SK-N-SH treated with all-trans-retinoic acid at 6 μM for 48 hours (cell line): ENCODE measurements at regions not wholly inside any gene's neighbourhood (a gene's known extent, or its start where the extent isn't known, plus 50 kb on each side); places are given as distances from the start of the nearest gene placed in this dataset.

Experiments used
- BACH2 ChIP-seq: fragments of 250-450 bp; sonication (Bioruptor Pico); IDR thresholded peaks from 2 replicates; pipeline ENCODE4 v1.9.0; 2021; ENCODE audit warnings: mild to moderate bottlenecking, borderline replicate concordance
- CSDC2 ChIP-seq: fragments of 250-450 bp; sonication (Bioruptor Pico); IDR thresholded peaks from 2 replicates; pipeline ENCODE4 v1.5.0; 2020; ENCODE audit warnings: mild to moderate bottlenecking, moderate library complexity
- GLIS3 ChIP-seq: fragments of 250-450 bp; sonication (Bioruptor Pico); IDR thresholded peaks from 2 replicates; pipeline ENCODE4 v1.5.0; 2020; ENCODE audit warnings: mild to moderate bottlenecking, moderate library complexity
- POU6F1 ChIP-seq: fragments of 250-450 bp; sonication (Bioruptor Pico); IDR thresholded peaks from 2 replicates; pipeline ENCODE4 v1.8.0; 2021; ENCODE audit warnings: low read depth, mild to moderate bottlenecking, moderate library complexity, borderline replicate concordance
- PPARA ChIP-seq: fragments of 250-450 bp; sonication (Bioruptor Pico); IDR thresholded peaks from 2 replicates; pipeline ENCODE4 v1.5.0; 2020; ENCODE audit warnings: mild to moderate bottlenecking, borderline replicate concordance
- RARB ChIP-seq: fragments of 250-450 bp; sonication (Bioruptor Pico); IDR thresholded peaks from 2 replicates; pipeline ENCODE4 v1.8.0; 2021; ENCODE audit warnings: mild to moderate bottlenecking, moderate library complexity
- SNAI2 ChIP-seq: fragments of 250-450 bp; sonication (Bioruptor Pico); IDR thresholded peaks from 2 replicates; pipeline ENCODE4 v1.5.0; 2020; ENCODE audit warnings: mild to moderate bottlenecking, moderate library complexity
- ZFP3 ChIP-seq: fragments of 250-450 bp; sonication (Bioruptor Pico); IDR thresholded peaks from 2 replicates; pipeline ENCODE4 v1.5.0; 2020; ENCODE audit warnings: mild to moderate bottlenecking, moderate library complexity
- ZNF565 ChIP-seq: fragments of 450-650 bp; formaldehyde crosslinking; conservative IDR thresholded peaks from 2 replicates; pipeline ENCODE4 v1.5.0; 2020; ENCODE audit warnings: low read depth, mild to moderate bottlenecking, moderate library complexity
- TF ChIP-seq, protein P1 (sequence below): fragments of 250-450 bp; sonication (Bioruptor Pico); IDR thresholded peaks from 2 replicates; pipeline ENCODE4 v1.8.0; 2020; ENCODE audit warnings: mild to moderate bottlenecking, moderate library complexity, borderline replicate concordance
- TF ChIP-seq, protein P2 (sequence below): fragments of 250-450 bp; sonication (Bioruptor Pico); IDR thresholded peaks from 2 replicates; pipeline ENCODE4 v1.5.1; 2021; ENCODE audit warnings: mild to moderate bottlenecking, moderate library complexity
- TF ChIP-seq, protein P3 (sequence below): fragments of 250-450 bp; sonication (Bioruptor Pico); IDR thresholded peaks from 2 replicates; pipeline ENCODE4 v1.5.1; 2020; ENCODE audit warnings: low read depth, mild to moderate bottlenecking, moderate library complexity

DNA sequence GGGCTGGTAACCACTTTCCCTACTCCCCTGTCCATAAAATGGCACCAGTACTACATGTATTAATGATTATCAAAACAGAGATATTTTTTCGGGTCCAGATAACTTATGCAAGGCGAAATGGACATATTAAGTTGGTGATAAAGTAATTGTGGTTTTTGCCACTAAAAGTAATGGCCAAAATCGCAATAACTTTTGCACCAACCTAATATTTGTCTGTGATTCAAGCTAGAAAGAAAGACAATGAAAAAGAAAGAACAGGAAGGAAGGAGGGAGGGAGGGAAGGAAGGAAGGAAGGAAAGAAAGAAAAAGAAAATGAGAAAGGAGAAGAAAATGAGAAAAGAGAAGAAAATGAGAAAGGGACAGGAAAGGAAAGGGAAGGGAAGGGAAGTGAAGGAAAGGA, 922.9 kb downstream of the TBC1D32 start:
- TF ChIP-seq BACH2 (CRISPR knock-in tag) (no peak), ZFP3 (no peak), RARB (CRISPR knock-in tag) (no peak), ZNF565 (CRISPR knock-in tag) (no peak), CSDC2 (no peak), PPARA (no peak), SNAI2 (CRISPR knock-in tag) (no peak), GLIS3 (no peak), POU6F1 (no peak)
- TF ChIP-seq, protein P1, sequence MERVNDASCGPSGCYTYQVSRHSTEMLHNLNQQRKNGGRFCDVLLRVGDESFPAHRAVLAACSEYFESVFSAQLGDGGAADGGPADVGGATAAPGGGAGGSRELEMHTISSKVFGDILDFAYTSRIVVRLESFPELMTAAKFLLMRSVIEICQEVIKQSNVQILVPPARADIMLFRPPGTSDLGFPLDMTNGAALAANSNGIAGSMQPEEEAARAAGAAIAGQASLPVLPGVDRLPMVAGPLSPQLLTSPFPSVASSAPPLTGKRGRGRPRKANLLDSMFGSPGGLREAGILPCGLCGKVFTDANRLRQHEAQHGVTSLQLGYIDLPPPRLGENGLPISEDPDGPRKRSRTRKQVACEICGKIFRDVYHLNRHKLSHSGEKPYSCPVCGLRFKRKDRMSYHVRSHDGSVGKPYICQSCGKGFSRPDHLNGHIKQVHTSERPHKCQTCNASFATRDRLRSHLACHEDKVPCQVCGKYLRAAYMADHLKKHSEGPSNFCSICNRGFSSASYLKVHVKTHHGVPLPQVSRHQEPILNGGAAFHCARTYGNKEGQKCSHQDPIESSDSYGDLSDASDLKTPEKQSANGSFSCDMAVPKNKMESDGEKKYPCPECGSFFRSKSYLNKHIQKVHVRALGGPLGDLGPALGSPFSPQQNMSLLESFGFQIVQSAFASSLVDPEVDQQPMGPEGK (CRISPR knock-in tag): no peak
- TF ChIP-seq, protein P2, sequence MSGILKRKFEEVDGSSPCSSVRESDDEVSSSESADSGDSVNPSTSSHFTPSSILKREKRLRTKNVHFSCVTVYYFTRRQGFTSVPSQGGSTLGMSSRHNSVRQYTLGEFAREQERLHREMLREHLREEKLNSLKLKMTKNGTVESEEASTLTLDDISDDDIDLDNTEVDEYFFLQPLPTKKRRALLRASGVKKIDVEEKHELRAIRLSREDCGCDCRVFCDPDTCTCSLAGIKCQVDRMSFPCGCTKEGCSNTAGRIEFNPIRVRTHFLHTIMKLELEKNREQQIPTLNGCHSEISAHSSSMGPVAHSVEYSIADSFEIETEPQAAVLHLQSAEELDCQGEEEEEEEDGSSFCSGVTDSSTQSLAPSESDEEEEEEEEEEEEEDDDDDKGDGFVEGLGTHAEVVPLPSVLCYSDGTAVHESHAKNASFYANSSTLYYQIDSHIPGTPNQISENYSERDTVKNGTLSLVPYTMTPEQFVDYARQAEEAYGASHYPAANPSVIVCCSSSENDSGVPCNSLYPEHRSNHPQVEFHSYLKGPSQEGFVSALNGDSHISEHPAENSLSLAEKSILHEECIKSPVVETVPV (CRISPR knock-in tag): no peak
- TF ChIP-seq, protein P3, sequence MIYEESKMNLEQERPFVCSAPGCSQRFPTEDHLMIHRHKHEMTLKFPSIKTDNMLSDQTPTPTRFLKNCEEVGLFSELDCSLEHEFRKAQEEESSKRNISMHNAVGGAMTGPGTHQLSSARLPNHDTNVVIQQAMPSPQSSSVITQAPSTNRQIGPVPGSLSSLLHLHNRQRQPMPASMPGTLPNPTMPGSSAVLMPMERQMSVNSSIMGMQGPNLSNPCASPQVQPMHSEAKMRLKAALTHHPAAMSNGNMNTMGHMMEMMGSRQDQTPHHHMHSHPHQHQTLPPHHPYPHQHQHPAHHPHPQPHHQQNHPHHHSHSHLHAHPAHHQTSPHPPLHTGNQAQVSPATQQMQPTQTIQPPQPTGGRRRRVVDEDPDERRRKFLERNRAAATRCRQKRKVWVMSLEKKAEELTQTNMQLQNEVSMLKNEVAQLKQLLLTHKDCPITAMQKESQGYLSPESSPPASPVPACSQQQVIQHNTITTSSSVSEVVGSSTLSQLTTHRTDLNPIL (CRISPR knock-in tag): no peak
